HepG2 (cell line): ENCODE measurements at regions not wholly inside any gene's neighbourhood (a gene's known extent, or its start where the extent isn't known, plus 50 kb on each side); places are given as distances from the start of the nearest gene placed in this dataset.

Source experiments
- ARID2 ChIP-seq: sonication (generic); formaldehyde crosslinking; IDR thresholded peaks from 2 replicates; pipeline ENCODE4 v1.8.1; 2022; ENCODE audit warnings: mild to moderate bottlenecking, missing genetic modification reagents, borderline replicate concordance
- CTCF ChIP-seq: sonication (generic); formaldehyde crosslinking; IDR thresholded peaks from 2 replicates; pipeline ENCODE4 v1.5.0; 2020; ENCODE audit warnings: mild to moderate bottlenecking, missing genetic modification reagents, moderate library complexity
- SRSF1 ChIP-seq: fragments of 200-400 bp; formaldehyde crosslinking; optimal IDR thresholded peaks from 2 replicates; pipeline ENCODE3; 2017; ENCODE audit warnings: mild to moderate bottlenecking, low read depth, low read length, moderate library complexity
- USF2 ChIP-seq, 2 experiments: sonication (generic) in 1 of 2; formaldehyde crosslinking in 1 of 2; IDR thresholded peaks; 2 replicates each; pipeline versions ENCODE4 v1.5.1 to v1.6.1; 2011 to 2020; ENCODE audit warnings: borderline replicate concordance in 1 of 2, low read depth in 1 of 2, low read length in 1 of 2, mild to moderate bottlenecking in 1 of 2, missing genetic modification reagents in 1 of 2, moderate library complexity in 1 of 2
- ZBTB33 ChIP-seq: sonication (generic); formaldehyde crosslinking; IDR thresholded peaks from 2 replicates; pipeline ENCODE4 v1.4.0; 2020; ENCODE audit warnings: missing genetic modification reagents

- TF ChIP-seq USF2 (IDR thresholded peaks at IDR 0.05; ENCODE audit: low read depth, low read length): no peak
- TF ChIP-seq USF2 (CRISPR knock-in tag; IDR thresholded peaks at IDR 0.05; ENCODE audit: borderline replicate concordance): no peak
- no peak for TF ChIP-seq ZBTB33 (CRISPR knock-in tag)
- TF ChIP-seq ARID2 (CRISPR knock-in tag): no peak
- no peak for TF ChIP-seq SRSF1
- TF ChIP-seq CTCF (CRISPR knock-in tag): no peak
Observed at GRCh38 chr6:80690551-80691131, 584.2 kb downstream of the BCKDHB start.
